ENCODE measurements at regions not wholly inside any gene's neighbourhood (a gene's known extent, or its start where the extent isn't known, plus 50 kb on each side); places are given as distances from the start of the nearest gene placed in this dataset.

DNA sequence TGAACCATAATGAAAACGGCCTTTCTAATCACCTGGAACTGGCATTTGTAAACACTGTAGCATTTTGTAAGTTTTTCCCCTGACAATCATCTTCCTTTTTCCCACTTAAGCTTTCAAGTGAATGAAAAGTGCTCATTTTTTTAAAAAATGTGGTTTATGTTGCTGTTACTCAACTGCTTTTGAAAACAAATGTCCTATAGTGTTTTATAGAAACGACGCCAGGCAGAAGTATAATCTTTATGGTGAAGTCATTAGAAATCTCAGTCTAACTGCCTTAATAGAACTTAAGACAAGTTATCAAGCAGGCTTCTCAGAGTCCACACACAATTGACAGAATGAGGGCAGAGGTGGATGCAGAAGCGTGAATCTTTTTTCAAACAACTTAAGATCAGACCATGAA, 442.3 kb downstream of the KLF12 start:
- no peak overlapping the region for H3K27ac ChIP-seq (ENCODE audit: low read depth, low read length, poor library complexity, severe bottlenecking)
- H4K20me1 ChIP-seq (ENCODE audit: insufficient read depth, low read length) = no peaks in the 10 kb centered on the region
- H3K9me3 ChIP-seq (ENCODE audit: low read length) = no peaks in the 10 kb centered on the region
- no peaks in the 10 kb centered on the region for H3K4me1 ChIP-seq (ENCODE audit: insufficient read depth, low read length, severe bottlenecking)
- H2AFZ ChIP-seq (ENCODE audit: low read length) = no peak overlapping the region
- no peaks in the 10 kb centered on the region for H3K79me2 ChIP-seq (ENCODE audit: insufficient read depth, low read length)
- no peak for TF ChIP-seq EZH2 (IDR thresholded peaks at IDR 0.05; ENCODE audit: borderline replicate concordance, low read length)
- TF ChIP-seq, protein P1, sequence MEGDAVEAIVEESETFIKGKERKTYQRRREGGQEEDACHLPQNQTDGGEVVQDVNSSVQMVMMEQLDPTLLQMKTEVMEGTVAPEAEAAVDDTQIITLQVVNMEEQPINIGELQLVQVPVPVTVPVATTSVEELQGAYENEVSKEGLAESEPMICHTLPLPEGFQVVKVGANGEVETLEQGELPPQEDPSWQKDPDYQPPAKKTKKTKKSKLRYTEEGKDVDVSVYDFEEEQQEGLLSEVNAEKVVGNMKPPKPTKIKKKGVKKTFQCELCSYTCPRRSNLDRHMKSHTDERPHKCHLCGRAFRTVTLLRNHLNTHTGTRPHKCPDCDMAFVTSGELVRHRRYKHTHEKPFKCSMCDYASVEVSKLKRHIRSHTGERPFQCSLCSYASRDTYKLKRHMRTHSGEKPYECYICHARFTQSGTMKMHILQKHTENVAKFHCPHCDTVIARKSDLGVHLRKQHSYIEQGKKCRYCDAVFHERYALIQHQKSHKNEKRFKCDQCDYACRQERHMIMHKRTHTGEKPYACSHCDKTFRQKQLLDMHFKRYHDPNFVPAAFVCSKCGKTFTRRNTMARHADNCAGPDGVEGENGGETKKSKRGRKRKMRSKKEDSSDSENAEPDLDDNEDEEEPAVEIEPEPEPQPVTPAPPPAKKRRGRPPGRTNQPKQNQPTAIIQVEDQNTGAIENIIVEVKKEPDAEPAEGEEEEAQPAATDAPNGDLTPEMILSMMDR (IDR thresholded peaks at IDR 0.05; ENCODE audit: low read length) = no peak
- H3K9ac ChIP-seq (ENCODE audit: low read length) = no peak overlapping the region
- H3K27me3 ChIP-seq (ENCODE audit: insufficient read depth, low read length) = no peaks in the 10 kb centered on the region
- no peaks in the 10 kb centered on the region for H3F3A ChIP-seq (ENCODE audit: insufficient read depth, low read length)
- H3K9me2 ChIP-seq (ENCODE audit: low read depth, low read length) = no peaks in the 10 kb centered on the region
- no peak overlapping the region for H3K4me3 ChIP-seq (ENCODE audit: low read depth, low read length, poor library complexity, severe bottlenecking)
- peaks cover 23% of the 10 kb centered on the region; the same call in 1 of the 2 replicates for H3K36me3 ChIP-seq (ENCODE audit: insufficient read depth, low read length)
- no peak overlapping the region for H3K4me2 ChIP-seq (ENCODE audit: low read length)

DNA sequence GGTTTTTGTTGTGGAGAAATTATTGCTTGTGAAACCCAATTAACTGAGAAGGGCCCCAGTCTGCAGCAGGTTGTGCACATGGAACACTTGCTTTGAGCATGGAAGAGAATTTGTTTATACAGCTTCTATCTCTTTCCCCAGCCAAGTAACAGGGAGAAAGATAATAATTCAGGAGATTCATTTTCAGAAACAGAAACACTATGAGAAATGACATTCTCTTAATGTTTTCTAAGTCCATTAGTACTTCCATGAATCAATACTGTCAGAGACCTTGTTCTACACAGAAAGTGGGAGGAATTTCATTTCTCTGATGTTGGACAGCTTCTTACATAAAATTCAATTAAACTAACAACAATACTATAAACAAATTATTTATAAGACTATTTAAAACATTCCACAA, 446.3 kb downstream of the KLF12 start:
- Histone ChIP-seq H3K4me2 (ENCODE audit: low read length) (no peak overlapping the region), H3K4me1 (ENCODE audit: insufficient read depth, low read length, severe bottlenecking) (no peaks in the 10 kb centered on the region), H4K20me1 (ENCODE audit: insufficient read depth, low read length) (no peaks in the 10 kb centered on the region), H3K79me2 (ENCODE audit: insufficient read depth, low read length) (no peaks in the 10 kb centered on the region), H3K36me3 (ENCODE audit: insufficient read depth, low read length) (peaks cover 1% of the 10 kb centered on the region; the same call in 1 of the 2 replicates), H3K9me3 (ENCODE audit: low read length) (no peaks in the 10 kb centered on the region), H3K9ac (ENCODE audit: low read length) (no peak overlapping the region), H3F3A (ENCODE audit: insufficient read depth, low read length) (no peaks in the 10 kb centered on the region), H3K27me3 (ENCODE audit: insufficient read depth, low read length) (no peaks in the 10 kb centered on the region), H3K9me2 (ENCODE audit: low read depth, low read length) (no peaks in the 10 kb centered on the region), H2AFZ (ENCODE audit: low read length) (no peak overlapping the region), H3K4me3 (ENCODE audit: low read depth, low read length, poor library complexity, severe bottlenecking) (no peak overlapping the region), H3K27ac (ENCODE audit: low read depth, low read length, poor library complexity, severe bottlenecking) (no peak overlapping the region)
- TF ChIP-seq EZH2 (IDR thresholded peaks at IDR 0.05; ENCODE audit: borderline replicate concordance, low read length) = no peak
- TF ChIP-seq, protein P1 (IDR thresholded peaks at IDR 0.05; ENCODE audit: low read length) = no peak

DNA sequence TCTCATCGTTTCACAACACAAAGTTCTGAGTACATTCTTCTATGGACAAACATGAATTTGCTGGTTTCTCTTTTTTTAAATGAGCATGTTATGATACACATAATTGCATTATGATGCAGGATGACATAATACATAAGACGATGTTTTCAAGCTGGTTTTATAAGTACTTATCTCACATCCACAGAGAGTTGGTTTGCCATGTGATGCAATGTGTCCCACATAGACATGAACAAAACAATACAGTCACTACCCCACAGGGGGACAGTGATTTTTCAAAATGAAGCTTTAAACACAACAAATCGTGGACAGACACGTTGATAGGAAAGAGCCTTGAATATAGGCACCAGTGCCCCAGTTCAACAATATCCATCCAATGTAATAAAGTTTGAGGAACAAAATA, 447.1 kb downstream of the KLF12 start:
- H3K36me3 ChIP-seq (ENCODE audit: insufficient read depth, low read length) = no peaks in the 10 kb centered on the region; the same call in 1 of the 2 replicates
- no peak overlapping the region for H3K27ac ChIP-seq (ENCODE audit: low read depth, low read length, poor library complexity, severe bottlenecking)
- no peak overlapping the region for H3K9ac ChIP-seq (ENCODE audit: low read length)
- H3K27me3 ChIP-seq (ENCODE audit: insufficient read depth, low read length) = no peaks in the 10 kb centered on the region
- H3K4me1 ChIP-seq (ENCODE audit: insufficient read depth, low read length, severe bottlenecking) = no peaks in the 10 kb centered on the region
- no peak overlapping the region for H3K4me2 ChIP-seq (ENCODE audit: low read length)
- H2AFZ ChIP-seq (ENCODE audit: low read length) = no peak overlapping the region
- H3K4me3 ChIP-seq (ENCODE audit: low read depth, low read length, poor library complexity, severe bottlenecking) = no peak overlapping the region
- TF ChIP-seq, protein P1 (IDR thresholded peaks at IDR 0.05; ENCODE audit: low read length) = no peak
- no peak for TF ChIP-seq EZH2 (IDR thresholded peaks at IDR 0.05; ENCODE audit: borderline replicate concordance, low read length)
- no peaks in the 10 kb centered on the region for H3K9me2 ChIP-seq (ENCODE audit: low read depth, low read length)
- H4K20me1 ChIP-seq (ENCODE audit: insufficient read depth, low read length) = no peaks in the 10 kb centered on the region
- H3K9me3 ChIP-seq (ENCODE audit: low read length) = no peaks in the 10 kb centered on the region
- H3K79me2 ChIP-seq (ENCODE audit: insufficient read depth, low read length) = no peaks in the 10 kb centered on the region
- no peaks in the 10 kb centered on the region for H3F3A ChIP-seq (ENCODE audit: insufficient read depth, low read length)
